ENCODE measurements at regions not wholly inside any gene's neighbourhood (a gene's known extent, or its start where the extent isn't known, plus 50 kb on each side); places are given as distances from the start of the nearest gene placed in this dataset.
"Not testable (repeated sequence)": the region's sequence is repeated elsewhere in the genome, so short reads cannot be mapped to it uniquely, and the experiment has no call there.

GRCh38 chr15:98524838-98525660 is 123.3 kb upstream of the IGF1R start:
- no peak for DNase-seq (ENCODE audit: low read depth in 3 of 3)

- no peak for DNase-seq (ENCODE audit: low read depth in 3 of 3)
Measured at GRCh38 chr15:98525661-98526001, 122.7 kb upstream of the IGF1R start.

GRCh38 chr15:98526094-98526493 is 122.2 kb upstream of the IGF1R start:
- DNase-seq (ENCODE audit: low read depth in 3 of 3): no peak

GRCh38 chr15:98528046-98528725 is 120.2 kb upstream of the IGF1R start:
- no peak for DNase-seq (ENCODE audit: low read depth in 3 of 3)

- no peak for DNase-seq (ENCODE audit: low read depth in 3 of 3)
Measured at GRCh38 chr15:98529205-98530145, 118.9 kb upstream of the IGF1R start.

- DNase-seq (ENCODE audit: low read depth in 3 of 3): no peak
Measured at GRCh38 chr15:98530570-98530969, 117.8 kb upstream of the IGF1R start.

GRCh38 chr15:98532063-98532462 is 116.3 kb upstream of the IGF1R start:
- DNase-seq (ENCODE audit: low read depth in 3 of 3): no peak

- DNase-seq (ENCODE audit: low read depth in 3 of 3): no peak
Measured at GRCh38 chr15:98536976-98537375, 111.4 kb upstream of the IGF1R start.

- no peak for DNase-seq (ENCODE audit: low read depth in 3 of 3)
Measured at GRCh38 chr15:98537516-98538060, 110.8 kb upstream of the IGF1R start.

GRCh38 chr15:98541519-98541918 is 106.8 kb upstream of the IGF1R start:
- DNase-seq (ENCODE audit: low read depth in 3 of 3): no peak

- DNase-seq (ENCODE audit: low read depth in 3 of 3): no peak
Measured at GRCh38 chr15:98543237-98543636, 105.1 kb upstream of the IGF1R start.

- DNase-seq (ENCODE audit: low read depth in 3 of 3): no peak
Measured at GRCh38 chr15:98546329-98546728, 102.0 kb upstream of the IGF1R start.

GRCh38 chr15:98547275-98547674 is 101.1 kb upstream of the IGF1R start:
- no peak for DNase-seq (ENCODE audit: low read depth in 3 of 3)

- peak in 1 of 3 experiments; percentile 7 for DNase-seq (ENCODE audit: low read depth in 3 of 3)
Measured at GRCh38 chr15:98547741-98548138, 100.6 kb upstream of the IGF1R start.

GRCh38 chr15:98548139-98548971 is 100.0 kb upstream of the IGF1R start:
- DNase-seq (ENCODE audit: low read depth in 3 of 3): peak in 2 of 3 experiments; percentile 33 to 51

GRCh38 chr15:98549003-98549402 is 99.3 kb upstream of the IGF1R start:
- no peak for DNase-seq (ENCODE audit: low read depth in 3 of 3)

GRCh38 chr15:98549741-98550140 is 98.6 kb upstream of the IGF1R start:
- DNase-seq (ENCODE audit: low read depth in 3 of 3): no peak

- not testable (repeated sequence) for DNase-seq (ENCODE audit: low read depth in 3 of 3)
Measured at GRCh38 chr15:98550363-98550762, 98.0 kb upstream of the IGF1R start.

- no peak for DNase-seq (ENCODE audit: low read depth in 3 of 3)
Measured at GRCh38 chr15:98551936-98552562, 96.3 kb upstream of the IGF1R start.
